ENCODE measurements at regions not wholly inside any gene's neighbourhood (a gene's known extent, or its start where the extent isn't known, plus 50 kb on each side); places are given as distances from the start of the nearest gene placed in this dataset.
A peak's percentile ranks its signal among the peaks of the same experiment; 100 is the strongest.
"Not testable (repeated sequence)": the region's sequence is repeated elsewhere in the genome, so short reads cannot be mapped to it uniquely, and the experiment has no call there.

DNA sequence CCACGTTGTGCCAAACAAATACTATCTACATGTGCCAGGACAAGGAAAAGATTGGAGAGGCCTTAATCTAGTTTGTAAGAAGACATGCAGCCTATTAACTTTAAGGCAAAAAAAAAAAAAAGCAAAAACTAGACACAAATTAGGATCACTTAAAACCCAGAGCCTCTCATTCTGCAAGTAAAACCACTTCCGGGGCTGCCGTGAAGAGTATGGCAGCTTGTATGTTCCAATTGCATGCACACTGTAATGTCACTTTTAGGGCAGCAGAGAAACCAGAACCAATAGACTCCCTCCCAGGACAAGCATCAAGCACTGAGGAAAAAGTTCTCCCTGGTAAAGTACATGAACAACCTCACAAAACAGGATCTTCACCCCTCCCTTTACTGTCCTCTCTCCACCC lies 70.6 kb downstream of the RSL24D1 start:
- no peaks in the 10 kb centered on the region for H3K27me3 ChIP-seq (ENCODE audit: control insufficient read depth, insufficient read depth, low read length)
- DNase-seq = no peak
- no peak overlapping the region for H3K4me3 ChIP-seq (ENCODE audit: insufficient read depth, low read depth, low read length)
- H3K36me3 ChIP-seq (replicated peaks; ENCODE audit: control insufficient read depth, insufficient read depth, low read length) = no peaks in the 10 kb centered on the region

DNA sequence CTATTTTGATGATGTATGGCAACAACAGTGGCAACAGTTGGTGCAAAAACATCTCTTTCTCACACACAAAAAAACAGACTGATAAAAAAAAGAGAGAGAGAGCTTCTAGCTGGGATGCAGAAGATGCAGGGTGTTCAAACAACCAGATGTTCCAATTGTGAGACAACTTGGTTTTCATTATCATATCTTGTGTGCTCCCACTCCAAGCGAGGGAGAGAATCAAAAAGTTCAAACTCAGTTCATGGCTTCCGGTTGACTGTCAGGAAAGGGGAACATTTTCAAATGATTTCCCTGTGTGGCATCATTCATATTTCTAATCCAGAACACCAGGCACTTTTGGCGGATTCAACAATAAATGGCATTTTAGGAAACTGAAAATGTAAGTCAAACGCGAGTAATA lies 72.1 kb downstream of the RSL24D1 start:
- no peaks in the 10 kb centered on the region for H3K36me3 ChIP-seq (replicated peaks; ENCODE audit: control insufficient read depth, insufficient read depth, low read length)
- H3K4me3 ChIP-seq (ENCODE audit: insufficient read depth, low read depth, low read length) = no peak overlapping the region
- H3K27me3 ChIP-seq (ENCODE audit: control insufficient read depth, insufficient read depth, low read length) = no peaks in the 10 kb centered on the region
- DNase-seq = no peak

DNA sequence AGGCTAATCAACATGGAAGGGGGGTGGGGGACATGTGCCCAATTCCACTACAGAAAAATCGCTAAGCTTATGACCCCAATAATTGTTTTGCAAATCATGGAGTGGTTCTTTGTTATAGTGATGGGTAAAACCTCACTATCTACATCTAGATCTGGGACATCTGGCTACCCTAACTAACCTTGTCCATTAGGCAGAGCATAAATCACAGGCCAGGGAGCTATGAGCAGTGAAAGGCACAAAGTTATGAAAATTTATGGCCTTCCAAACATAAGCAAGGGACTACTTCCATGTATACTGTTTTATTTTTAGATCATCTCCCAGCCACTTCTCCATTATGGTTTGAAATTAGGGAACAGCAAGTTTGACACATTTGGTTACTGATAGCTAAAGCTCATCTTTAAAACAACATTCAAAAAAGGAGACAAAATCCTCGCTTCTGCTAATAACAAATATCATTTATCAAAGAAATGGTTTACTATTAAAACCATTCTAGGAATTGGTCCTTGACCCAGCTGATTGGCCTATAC lies 78.3 kb downstream of the RSL24D1 start:
- no peak for DNase-seq
- no peak overlapping the region for H3K4me3 ChIP-seq (ENCODE audit: insufficient read depth, low read depth, low read length)
- no peaks in the 10 kb centered on the region for H3K27me3 ChIP-seq (ENCODE audit: control insufficient read depth, insufficient read depth, low read length)
- no peaks in the 10 kb centered on the region for H3K36me3 ChIP-seq (replicated peaks; ENCODE audit: control insufficient read depth, insufficient read depth, low read length)

DNA sequence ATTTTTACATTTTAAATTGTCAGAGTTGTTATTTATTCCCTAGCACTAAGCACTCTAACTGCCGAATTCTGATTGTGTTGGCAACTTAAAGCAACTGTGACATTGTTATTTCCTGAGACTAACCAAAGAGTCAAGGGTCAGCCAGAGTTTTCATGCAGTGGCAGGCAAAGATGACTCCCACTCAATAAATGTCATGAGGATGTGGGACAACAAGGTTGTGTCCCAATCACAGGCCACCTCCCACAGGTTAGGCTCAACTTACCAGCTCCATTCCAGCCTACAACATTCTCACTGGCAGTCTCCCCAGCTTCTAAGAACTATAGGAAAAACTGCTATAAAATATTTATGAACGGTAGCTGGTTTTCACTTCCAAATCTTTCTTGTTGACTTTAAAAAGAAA lies 80.1 kb downstream of the RSL24D1 start:
- no peaks in the 10 kb centered on the region for H3K27me3 ChIP-seq (ENCODE audit: control insufficient read depth, insufficient read depth, low read length)
- H3K4me3 ChIP-seq (ENCODE audit: insufficient read depth, low read depth, low read length) = no peak overlapping the region
- no peaks in the 10 kb centered on the region for H3K36me3 ChIP-seq (replicated peaks; ENCODE audit: control insufficient read depth, insufficient read depth, low read length)
- no peak for DNase-seq

DNA sequence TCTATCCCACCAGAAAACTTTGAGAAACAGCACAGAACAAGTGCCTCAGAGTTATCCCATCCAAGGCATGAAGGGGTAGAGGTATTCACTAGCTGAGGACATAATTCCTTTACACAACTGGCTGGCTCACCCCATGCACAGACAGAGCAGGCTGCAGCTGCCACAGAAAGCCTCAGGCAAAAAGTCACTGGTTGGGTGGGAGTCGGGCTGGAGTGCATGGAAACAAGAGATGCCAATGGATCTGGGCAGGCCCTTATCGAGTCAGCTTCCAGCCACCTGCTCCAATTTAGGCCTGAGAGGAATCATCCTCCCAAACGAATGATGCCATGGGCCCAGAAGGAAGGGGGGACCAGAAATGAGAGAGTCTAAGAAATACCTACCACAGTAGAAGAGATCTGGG lies 83.0 kb downstream of the RSL24D1 start:
- no peak overlapping the region for H3K4me3 ChIP-seq (ENCODE audit: insufficient read depth, low read depth, low read length)
- no peak for DNase-seq
- H3K27me3 ChIP-seq (ENCODE audit: control insufficient read depth, insufficient read depth, low read length) = no peaks in the 10 kb centered on the region
- H3K36me3 ChIP-seq (replicated peaks; ENCODE audit: control insufficient read depth, insufficient read depth, low read length) = no peaks in the 10 kb centered on the region

DNA sequence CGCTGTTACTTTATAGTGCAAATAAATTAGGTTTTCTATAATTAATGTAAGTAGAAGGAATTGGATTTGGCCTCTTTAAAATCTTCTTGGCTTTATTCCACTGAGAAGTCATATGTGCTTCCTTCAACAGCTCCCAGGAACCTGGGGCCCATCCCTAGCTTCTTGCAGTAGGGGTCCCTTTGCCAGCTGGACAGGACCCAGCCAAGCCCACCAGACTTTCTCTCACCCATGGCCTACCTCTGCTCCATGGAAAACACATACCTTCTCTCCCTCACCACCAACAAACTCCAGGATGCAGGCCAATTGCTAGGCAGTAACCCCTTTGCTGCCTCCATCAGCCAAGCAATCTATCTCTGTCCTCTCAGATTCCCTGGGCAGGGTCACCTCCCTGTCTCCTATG lies 84.0 kb downstream of the RSL24D1 start:
- Histone ChIP-seq H3K27me3 (ENCODE audit: control insufficient read depth, insufficient read depth, low read length) (no peaks in the 10 kb centered on the region; the same call in 1 of the 2 replicates), H3K36me3 (replicated peaks; ENCODE audit: control insufficient read depth, insufficient read depth, low read length) (no peaks in the 10 kb centered on the region), H3K4me3 (ENCODE audit: insufficient read depth, low read depth, low read length) (no peak overlapping the region)
- no peak for DNase-seq

DNA sequence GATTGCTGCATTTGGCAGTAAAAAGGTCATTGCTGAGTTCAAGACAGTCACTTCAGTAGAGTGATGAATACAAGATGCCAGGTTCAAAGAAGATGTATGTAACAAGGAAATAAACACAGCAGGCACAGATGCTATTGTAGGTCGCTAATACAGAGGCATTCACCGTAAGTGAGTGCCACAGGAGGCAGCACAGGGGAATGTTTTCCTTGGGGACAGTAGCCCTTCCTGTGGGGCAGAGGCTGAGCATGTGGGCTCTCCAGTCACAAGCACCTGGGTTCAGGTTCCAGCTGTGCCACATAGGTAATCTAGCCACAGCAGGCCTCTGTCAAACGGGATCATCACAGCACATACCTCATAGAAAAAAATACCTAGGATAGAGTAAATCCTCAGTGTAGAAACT lies 86.3 kb downstream of the RSL24D1 start:
- Histone ChIP-seq H3K27me3 (ENCODE audit: control insufficient read depth, insufficient read depth, low read length) (no peaks in the 10 kb centered on the region; the same call in 1 of the 2 replicates), H3K36me3 (replicated peaks; ENCODE audit: control insufficient read depth, insufficient read depth, low read length) (no peaks in the 10 kb centered on the region), H3K4me3 (ENCODE audit: insufficient read depth, low read depth, low read length) (no peak overlapping the region)
- DNase-seq = no peak

DNA sequence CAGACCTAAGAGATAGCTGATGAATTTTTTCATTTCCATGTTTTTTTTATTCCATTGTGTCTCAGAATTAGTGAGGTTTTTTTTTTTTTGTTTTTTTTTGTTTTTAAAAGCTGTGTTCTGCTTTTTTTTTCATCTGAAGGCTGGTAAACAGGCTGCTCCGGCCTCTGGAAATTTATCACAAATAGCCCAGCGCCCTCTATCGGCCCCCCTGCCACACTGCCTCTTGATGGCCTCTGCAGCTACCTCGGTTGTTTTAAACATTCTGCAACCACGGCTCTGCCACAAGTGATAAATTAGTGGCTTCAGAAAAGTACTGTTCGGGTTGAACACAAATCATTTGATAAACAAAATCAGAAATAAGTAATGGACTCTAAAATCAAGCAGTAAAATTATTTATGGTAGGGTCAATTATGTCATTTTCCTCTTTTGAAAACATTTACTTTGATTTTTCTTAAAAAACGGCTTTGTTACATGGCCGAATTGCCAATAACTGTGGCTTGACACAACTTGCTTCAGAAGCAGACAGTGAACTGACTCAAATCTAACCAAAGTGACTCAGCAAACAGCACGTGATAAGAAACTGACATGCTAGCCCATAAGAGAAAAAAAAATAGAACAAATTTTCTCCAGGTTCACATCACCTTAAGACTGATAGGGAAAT lies 87.8 kb downstream of the RSL24D1 start:
- H3K27me3 ChIP-seq (ENCODE audit: control insufficient read depth, insufficient read depth, low read length) = no peaks in the 10 kb centered on the region; the same call in 1 of the 2 replicates
- no peak overlapping the region for H3K4me3 ChIP-seq (ENCODE audit: insufficient read depth, low read depth, low read length)
- no peaks in the 10 kb centered on the region for H3K36me3 ChIP-seq (replicated peaks; ENCODE audit: control insufficient read depth, insufficient read depth, low read length)
- peak; percentile 42 for DNase-seq

DNA sequence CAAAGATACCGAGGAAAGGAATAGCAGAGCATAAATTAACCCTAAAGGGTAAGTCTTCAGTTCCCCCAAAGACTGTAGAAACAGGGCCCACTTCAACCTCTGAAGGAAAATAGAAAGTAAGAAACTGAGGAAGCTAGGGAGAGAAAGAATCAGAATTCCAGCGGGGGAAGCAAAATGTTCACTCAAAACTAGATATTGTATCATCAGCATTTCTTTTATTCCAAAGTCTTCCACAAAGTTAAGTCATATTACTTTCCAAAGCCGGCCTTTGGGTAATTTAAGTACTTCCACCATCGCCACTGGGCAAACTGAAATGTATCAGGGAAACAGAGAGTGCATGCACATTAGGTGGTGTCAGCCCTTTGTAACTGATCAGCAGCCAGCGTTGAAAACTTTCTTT lies 88.3 kb downstream of the RSL24D1 start:
- Histone ChIP-seq H3K36me3 (replicated peaks; ENCODE audit: control insufficient read depth, insufficient read depth, low read length) (no peaks in the 10 kb centered on the region), H3K4me3 (ENCODE audit: insufficient read depth, low read depth, low read length) (no peak overlapping the region), H3K27me3 (ENCODE audit: control insufficient read depth, insufficient read depth, low read length) (no peaks in the 10 kb centered on the region; the same call in 1 of the 2 replicates)
- DNase-seq = no peak

DNA sequence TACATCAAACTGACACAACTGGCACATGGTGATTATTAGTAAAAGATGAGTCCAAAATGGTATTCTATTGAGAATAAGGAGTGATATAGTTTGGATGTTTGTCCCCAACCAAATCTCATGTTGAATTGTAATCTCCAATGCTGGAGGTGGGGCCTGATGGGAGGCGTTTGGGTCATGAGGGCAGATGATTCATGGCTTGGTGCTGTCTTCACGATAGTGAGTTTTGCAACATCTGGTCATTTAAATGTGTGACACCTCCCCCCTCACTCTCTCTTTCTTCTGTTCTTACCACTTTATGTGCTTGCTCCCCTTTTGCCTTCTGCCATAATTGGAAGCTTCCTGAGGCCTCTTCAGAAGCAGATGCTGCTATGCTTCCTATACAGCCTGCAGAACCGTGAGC lies 90.6 kb downstream of the RSL24D1 start:
- Histone ChIP-seq H3K36me3 (replicated peaks; ENCODE audit: control insufficient read depth, insufficient read depth, low read length) (no peaks in the 10 kb centered on the region), H3K4me3 (ENCODE audit: insufficient read depth, low read depth, low read length) (no peak overlapping the region), H3K27me3 (ENCODE audit: control insufficient read depth, insufficient read depth, low read length) (no peaks in the 10 kb centered on the region; the same call in 1 of the 2 replicates)
- no peak for DNase-seq

DNA sequence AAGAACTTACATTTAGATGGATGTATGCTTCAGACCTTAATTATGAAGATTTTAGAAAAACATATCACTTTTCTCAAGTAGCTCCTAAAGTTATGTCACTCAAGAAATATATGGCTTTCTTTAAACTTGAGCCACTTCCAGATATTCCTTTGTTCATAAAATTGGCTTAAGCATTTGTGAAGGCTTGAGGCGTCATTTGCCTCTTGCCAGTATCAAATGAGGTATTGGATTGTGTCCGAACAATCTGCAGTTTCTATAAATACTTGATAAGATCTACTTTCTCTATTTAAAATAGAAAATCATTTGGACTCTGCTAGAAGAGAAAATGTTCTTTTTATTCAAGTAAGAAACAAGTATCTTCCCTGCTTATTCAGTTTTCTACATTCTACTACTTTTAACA lies 102.6 kb downstream of the RSL24D1 start:
- H3K4me3 ChIP-seq (ENCODE audit: insufficient read depth, low read depth, low read length) = no peak overlapping the region
- DNase-seq = no peak
- no peaks in the 10 kb centered on the region for H3K27me3 ChIP-seq (ENCODE audit: control insufficient read depth, insufficient read depth, low read length)
- no peaks in the 10 kb centered on the region for H3K36me3 ChIP-seq (replicated peaks; ENCODE audit: control insufficient read depth, insufficient read depth, low read length)

DNA sequence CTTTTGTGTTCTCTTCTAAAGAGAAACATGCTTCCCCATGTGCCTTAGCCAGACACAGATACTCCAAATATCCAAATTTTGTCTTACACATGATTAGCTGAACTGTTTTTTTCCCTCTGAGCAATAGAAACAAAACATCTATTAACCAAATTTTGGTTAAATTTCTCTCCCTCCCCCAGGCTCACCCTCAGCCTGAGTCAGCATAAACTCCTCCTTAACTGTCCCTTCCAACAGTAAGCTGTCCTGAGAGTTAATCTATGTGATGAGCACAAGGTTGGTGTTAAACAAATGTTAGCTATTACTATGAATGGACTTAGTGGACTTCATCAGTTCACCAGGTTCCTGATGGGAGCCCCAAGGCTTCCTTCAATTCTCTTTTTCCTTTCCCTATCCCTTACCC lies 108.5 kb downstream of the RSL24D1 start:
- no peak for DNase-seq
- no peaks in the 10 kb centered on the region for H3K36me3 ChIP-seq (replicated peaks; ENCODE audit: control insufficient read depth, insufficient read depth, low read length)
- no peaks in the 10 kb centered on the region for H3K27me3 ChIP-seq (ENCODE audit: control insufficient read depth, insufficient read depth, low read length)
- H3K4me3 ChIP-seq (ENCODE audit: insufficient read depth, low read depth, low read length) = no peak overlapping the region

DNA sequence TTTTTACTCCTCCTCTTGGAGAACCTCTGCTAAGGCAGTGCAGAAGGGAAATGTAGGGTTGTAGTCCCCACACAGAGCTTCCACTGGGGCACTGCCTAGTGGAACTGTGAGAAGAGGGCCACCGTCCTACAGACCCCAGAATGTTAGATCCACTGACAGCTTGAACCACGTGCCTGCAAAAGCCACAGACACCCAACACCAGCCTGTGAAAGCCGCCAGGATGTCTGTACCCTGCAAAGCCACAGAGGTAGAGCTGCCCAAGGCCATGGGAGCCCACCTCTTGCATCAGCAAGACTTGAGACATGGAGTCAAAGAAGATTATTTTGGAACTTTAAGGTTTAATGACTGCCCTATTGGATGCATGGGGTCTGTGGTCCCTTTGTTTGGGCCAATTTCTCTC lies 112.1 kb downstream of the RSL24D1 start:
- DNase-seq = no peak
- Histone ChIP-seq H3K36me3 (replicated peaks; ENCODE audit: control insufficient read depth, insufficient read depth, low read length) (no peaks in the 10 kb centered on the region), H3K27me3 (ENCODE audit: control insufficient read depth, insufficient read depth, low read length) (no peaks in the 10 kb centered on the region), H3K4me3 (ENCODE audit: insufficient read depth, low read depth, low read length) (no peak overlapping the region)

DNA sequence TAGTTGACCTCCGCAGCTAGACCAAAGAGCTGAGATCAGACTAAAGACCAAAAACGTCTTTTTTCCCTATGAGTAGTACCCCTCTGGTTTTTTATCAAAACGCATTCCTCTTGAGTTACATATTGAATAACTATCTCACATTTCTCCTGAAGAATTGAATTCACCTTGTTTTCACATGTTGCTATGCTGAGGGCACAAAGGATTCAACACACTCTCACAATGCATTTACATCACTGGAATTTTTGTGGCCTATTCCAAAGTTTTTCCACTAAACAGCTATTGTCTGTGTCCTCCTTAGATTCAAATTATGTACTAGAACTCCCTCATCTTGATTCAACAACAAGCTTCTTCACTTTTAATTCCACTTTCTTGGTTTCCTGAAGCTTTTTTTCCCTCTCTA lies 112.5 kb downstream of the RSL24D1 start:
- no peak for DNase-seq
- Histone ChIP-seq H3K27me3 (ENCODE audit: control insufficient read depth, insufficient read depth, low read length) (no peaks in the 10 kb centered on the region), H3K4me3 (ENCODE audit: insufficient read depth, low read depth, low read length) (no peak overlapping the region), H3K36me3 (replicated peaks; ENCODE audit: control insufficient read depth, insufficient read depth, low read length) (no peaks in the 10 kb centered on the region)

DNA sequence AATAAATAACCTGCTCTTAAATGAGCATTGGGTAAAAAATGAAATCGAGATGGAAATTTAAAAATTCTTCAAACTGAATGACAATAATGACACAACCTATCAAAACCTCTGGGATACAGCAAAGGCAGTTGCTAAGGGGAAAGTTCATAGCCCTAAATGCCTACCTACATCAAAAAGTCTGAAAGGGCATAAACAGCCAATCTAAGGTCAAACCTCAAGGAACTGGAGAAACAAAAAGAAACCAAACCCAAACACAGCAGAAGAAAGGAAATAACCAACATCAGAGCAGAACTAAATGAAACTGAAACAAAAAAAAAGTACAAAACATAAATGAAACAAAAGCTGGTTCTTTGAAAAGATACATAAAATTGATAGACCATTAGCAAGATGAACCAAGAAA lies 119.7 kb downstream of the RSL24D1 start:
- not testable (repeated sequence) for H3K4me3 ChIP-seq (ENCODE audit: insufficient read depth, low read depth, low read length); H3K27me3 ChIP-seq (ENCODE audit: control insufficient read depth, insufficient read depth, low read length); DNase-seq; H3K36me3 ChIP-seq (replicated peaks; ENCODE audit: control insufficient read depth, insufficient read depth, low read length)

DNA sequence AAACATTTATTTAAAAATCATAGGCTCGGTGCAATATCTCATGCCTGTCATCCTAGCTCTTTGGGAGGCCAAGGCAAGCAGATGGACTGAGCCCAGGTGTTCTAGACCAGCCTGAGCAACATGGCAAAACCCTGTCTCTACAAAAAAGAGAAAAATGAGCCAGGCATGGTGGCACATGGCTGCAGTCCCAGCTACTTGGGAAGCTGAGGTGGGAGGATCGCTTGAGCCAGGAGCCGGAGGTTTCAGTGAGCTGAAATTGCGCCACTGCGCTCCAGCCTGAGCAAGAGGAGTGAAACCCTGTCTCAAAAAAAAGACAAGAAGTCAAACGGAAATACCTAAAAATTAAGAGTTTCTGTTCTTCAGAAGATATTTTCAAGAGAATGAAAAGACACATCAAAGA lies 122.3 kb downstream of the RSL24D1 start:
- no peak overlapping the region for H3K4me3 ChIP-seq (ENCODE audit: insufficient read depth, low read depth, low read length)
- H3K36me3 ChIP-seq (replicated peaks; ENCODE audit: control insufficient read depth, insufficient read depth, low read length) = no peaks in the 10 kb centered on the region
- H3K27me3 ChIP-seq (ENCODE audit: control insufficient read depth, insufficient read depth, low read length) = no peaks in the 10 kb centered on the region
- DNase-seq = no peak

Data from H7 (cell line).